T-helper 2 cell treated with Interferon-gamma antibody and Interleukin-4, amounts not matched to agents 100 ng/mL and 5 ng/mL, for 36 hours (primary cell): ENCODE measurements at regions not wholly inside any gene's neighbourhood (a gene's known extent, or its start where the extent isn't known, plus 50 kb on each side); places are given as distances from the start of the nearest gene placed in this dataset.

ENCODE experiments used
- intact Hi-C: fragments of 100-400 bp; cut with micrococcal nuclease; formaldehyde crosslinking; loops from one replicate; pipeline ENCODE4 v1.15.1; 2023

- intact Hi-C loops, result no loop called here
These were observed 250.8 kb downstream of the SOX4 start for GRCh38 chr6:21844120-21844917.

- intact Hi-C loops, result no loop called here
These were observed 251.5 kb downstream of the SOX4 start for GRCh38 chr6:21845018-21845417.

- intact Hi-C loops, result no loop called here
These were observed 252.0 kb downstream of the SOX4 start for GRCh38 chr6:21845439-21846140.

GRCh38 chr6:21846541-21847451 lies 253.2 kb downstream of the SOX4 start:
- intact Hi-C loops, result no loop called here

GRCh38 chr6:21847711-21848480 lies 254.3 kb downstream of the SOX4 start:
- intact Hi-C loops, result no loop called here

GRCh38 chr6:21850691-21851090 lies 257.1 kb downstream of the SOX4 start:
- intact Hi-C loops, result no loop called here

- intact Hi-C loops, result no loop called here
These were observed 262.4 kb downstream of the SOX4 start for GRCh38 chr6:21855811-21856455.

- intact Hi-C loops, result no loop called here
These were observed 262.9 kb downstream of the SOX4 start for GRCh38 chr6:21856456-21856825.

GRCh38 chr6:21856844-21857243 lies 263.3 kb downstream of the SOX4 start:
- intact Hi-C loops, result no loop called here

GRCh38 chr6:21858076-21858475 lies 264.5 kb downstream of the SOX4 start:
- intact Hi-C loops, result no loop called here

- intact Hi-C loops, result no loop called here
These were observed 265.7 kb downstream of the SOX4 start for GRCh38 chr6:21859193-21859735.

- intact Hi-C loops, result no loop called here
These were observed 268.4 kb downstream of the SOX4 start for GRCh38 chr6:21861942-21862341.

GRCh38 chr6:21864206-21864605 lies 270.7 kb downstream of the SOX4 start:
- intact Hi-C loops, result no loop called here

- intact Hi-C loops, result no loop called here
These were observed 274.7 kb downstream of the SOX4 start for GRCh38 chr6:21868226-21868625.

GRCh38 chr6:21869085-21869771 lies 275.7 kb downstream of the SOX4 start:
- intact Hi-C loops, result no loop called here

GRCh38 chr6:21870076-21870730 lies 276.7 kb downstream of the SOX4 start:
- intact Hi-C loops, result no loop called here

GRCh38 chr6:21871831-21872230 lies 278.3 kb downstream of the SOX4 start:
- intact Hi-C loops, result no loop called here

GRCh38 chr6:21872749-21873148 lies 279.2 kb downstream of the SOX4 start:
- intact Hi-C loops, result no loop called here

GRCh38 chr6:21873562-21873961 lies 280.0 kb downstream of the SOX4 start:
- intact Hi-C loops, result no loop called here
